GM12878 (cell line): ENCODE measurements at regions not wholly inside any gene's neighbourhood (a gene's known extent, or its start where the extent isn't known, plus 50 kb on each side); places are given as distances from the start of the nearest gene placed in this dataset.

Source experiments
- ATAC-seq: fragments of 200-7000 bp; cut with Tn5 transposase; 3 replicates; pipeline ENCODE4 v1.9.1; 2020; ENCODE audit warnings: mild to moderate bottlenecking, moderate library complexity
- BruUV-seq: library from RNA; stranded (reverse); fragments of 400-500 nt; replicated peaks from 2 replicates; lab custom pipeline; 2021; lab: Mats Ljungman, UMichigan
- CTCF ChIA-PET: fragments of 300-600 bp; sonication (Branson Sonifier 250); formaldehyde crosslinking; extraction: SDS; loops from one replicate; lab custom pipeline; 2021; ENCODE audit warnings: inconsistent platforms; lab: Yijun Ruan, JAX
- POLR2A ChIA-PET: fragments of 350-600 bp; formaldehyde crosslinking; extraction: SDS; loops from one replicate; lab custom pipeline; 2021; ENCODE audit warnings: inconsistent platforms; lab: Charles Lee
- RAD21 ChIA-PET: fragments of 300-600 bp; sonication (Branson Sonifier 250); formaldehyde crosslinking; loops from one replicate; lab custom pipeline; 2023; ENCODE audit warnings: antibody characterized with exemption; ENCODE audit not compliant: unreplicated experiment; lab: Charles Lee
- SMC1A ChIA-PET: fragments of 300-600 bp; sonication (Branson Sonifier 250); formaldehyde crosslinking; loops from one replicate; lab custom pipeline; 2023; ENCODE audit not compliant: unreplicated experiment, uncharacterized antibody; lab: Charles Lee
- DNase-seq: peaks from one replicate; pipeline ENCODE4 v3.0.0-alpha.2; 2011; ENCODE audit warnings: low read depth, low spot score
- FAIRE-seq: peaks from 3 replicates; lab custom pipeline; 2011; peaks lifted over from hg19 to GRCh38; lab: Jason Lieb, UNC
- H2AFZ ChIP-seq: 2 replicates; pipeline ENCODE4 v1.6.0; 2011; ENCODE audit warnings: low read depth, low read length, control low read depth; ENCODE audit not compliant: control insufficient read depth
- H3K27ac ChIP-seq: 2 replicates; pipeline ENCODE4 v1.5.1; 2011; ENCODE audit warnings: control low read depth; ENCODE audit not compliant: control insufficient read depth, insufficient read depth
- H3K27me3 ChIP-seq, 2 experiments: replicated peaks in 1 of 2; 2 replicates each; pipeline versions ENCODE4 v1.6.0 to v1.6.1; 2011; ENCODE audit warnings: low read length in 1 of 2; ENCODE audit not compliant: control insufficient read depth in 2 of 2, insufficient read depth in 2 of 2
- H3K36me3 ChIP-seq, 2 experiments: 2 replicates each; pipeline ENCODE4 v1.5.1; 2011; ENCODE audit warnings: low read length in 1 of 2; ENCODE audit not compliant: control insufficient read depth in 2 of 2, insufficient read depth in 2 of 2
- H3K4me1 ChIP-seq: 2 replicates; pipeline ENCODE4 v1.6.1; 2011; ENCODE audit warnings: mild to moderate bottlenecking, low read length, moderate library complexity, mixed read lengths; ENCODE audit not compliant: control insufficient read depth, insufficient read depth
- H3K4me2 ChIP-seq: 2 replicates; pipeline ENCODE4 v1.6.0; 2011; ENCODE audit warnings: control low read depth; ENCODE audit not compliant: control insufficient read depth, insufficient read depth
- H3K4me3 ChIP-seq: fragments of 200-600 bp; sonication (generic); 2 replicates; pipeline ENCODE4 v1.5.1; 2016
- H3K79me2 ChIP-seq: 2 replicates; pipeline ENCODE4 v1.6.0; 2011; ENCODE audit warnings: low read length; ENCODE audit not compliant: control insufficient read depth, insufficient read depth
- H3K9ac ChIP-seq: 2 replicates; pipeline ENCODE4 v1.8.0; 2011; ENCODE audit warnings: low read length, control low read depth, mixed read lengths; ENCODE audit not compliant: control insufficient read depth, insufficient read depth
- H3K9me3 ChIP-seq: replicated peaks from 3 replicates; pipeline ENCODE4 v1.5.1; 2011; ENCODE audit warnings: mild to moderate bottlenecking, low read length; ENCODE audit not compliant: control insufficient read depth, insufficient read depth
- H4K20me1 ChIP-seq: 2 replicates; pipeline ENCODE4 v1.6.0; 2011; ENCODE audit not compliant: control insufficient read depth, insufficient read depth
- CBX3 ChIP-seq: fragments of 200-600 bp; sonication (generic); IDR thresholded peaks from 2 replicates; pipeline ENCODE4 v1.6.1; 2016; ENCODE audit warnings: low read depth, borderline replicate concordance
- CTCF ChIP-seq, 3 experiments: IDR thresholded peaks in 2 of 3; conservative IDR thresholded peaks in 1 of 3; 2 replicates each; pipeline ENCODE4 v1.5.1; 2011; ENCODE audit warnings: low read depth in 3 of 3, low read length in 3 of 3, mild to moderate bottlenecking in 3 of 3, control low read depth in 2 of 3, moderate library complexity in 2 of 3, inconsistent platforms in 1 of 3, mixed read lengths in 1 of 3; ENCODE audit not compliant: control insufficient read depth in 2 of 3, insufficient read depth in 1 of 3; ENCODE audit errors: extremely low read depth in 1 of 3
- ESRRA ChIP-seq: IDR thresholded peaks from 2 replicates; pipeline ENCODE4 v1.6.1; 2012; ENCODE audit warnings: mild to moderate bottlenecking, low read length, improper control_type of control experiment
- JUNB ChIP-seq: IDR thresholded peaks from 2 replicates; pipeline ENCODE4 v1.6.1; 2016; ENCODE audit warnings: antibody characterized with exemption, mild to moderate bottlenecking
- RAD21 ChIP-seq: IDR thresholded peaks from 2 replicates; pipeline ENCODE4 v1.6.1; 2011; ENCODE audit warnings: mild to moderate bottlenecking, low read depth, low read length, moderate library complexity; ENCODE audit not compliant: insufficient read depth
- SMARCA5 ChIP-seq: fragments of 450-650 bp; IDR thresholded peaks from 2 replicates; pipeline ENCODE4 v1.6.1; 2017; ENCODE audit warnings: mild to moderate bottlenecking
- ZNF24 ChIP-seq: fragments of 450-650 bp; IDR thresholded peaks from 2 replicates; pipeline ENCODE4 v1.6.1; 2017; ENCODE audit warnings: antibody characterized with exemption, mild to moderate bottlenecking
- WGBS: methylation state at CpG from one replicate; pipeline ENCODE4 v1.1.6; 2016; ENCODE audit warnings: low lambda C conversion rate; ENCODE audit not compliant: insufficient replicate concordance, insufficient coverage; ENCODE audit errors: missing lambda C conversion rate; 5-methylcytosine and 5-hydroxymethylcytosine counted together
- in situ Hi-C: fragments of 300-500 bp; cut with MboI; formaldehyde crosslinking; loops from 9 replicates; pipeline ENCODE4 v1.14.3; 2018; ENCODE audit warnings: mixed read lengths
- intact Hi-C: fragments of 100-400 bp; cut with micrococcal nuclease; formaldehyde crosslinking; loops from one replicate; pipeline ENCODE4 v1.14.2; 2022; ENCODE audit not compliant: unreplicated experiment
- TF ChIP-seq, protein P1 (sequence below): fragments of 450-650 bp; IDR thresholded peaks from 2 replicates; pipeline ENCODE4 v1.6.1; 2016; ENCODE audit warnings: mild to moderate bottlenecking
- TF ChIP-seq, protein P2 (sequence below): fragments of 150-350 bp; IDR thresholded peaks from 2 replicates; pipeline ENCODE4 v1.6.1; 2016; ENCODE audit warnings: low read depth, low read length

- TF ChIP-seq, protein P1, sequence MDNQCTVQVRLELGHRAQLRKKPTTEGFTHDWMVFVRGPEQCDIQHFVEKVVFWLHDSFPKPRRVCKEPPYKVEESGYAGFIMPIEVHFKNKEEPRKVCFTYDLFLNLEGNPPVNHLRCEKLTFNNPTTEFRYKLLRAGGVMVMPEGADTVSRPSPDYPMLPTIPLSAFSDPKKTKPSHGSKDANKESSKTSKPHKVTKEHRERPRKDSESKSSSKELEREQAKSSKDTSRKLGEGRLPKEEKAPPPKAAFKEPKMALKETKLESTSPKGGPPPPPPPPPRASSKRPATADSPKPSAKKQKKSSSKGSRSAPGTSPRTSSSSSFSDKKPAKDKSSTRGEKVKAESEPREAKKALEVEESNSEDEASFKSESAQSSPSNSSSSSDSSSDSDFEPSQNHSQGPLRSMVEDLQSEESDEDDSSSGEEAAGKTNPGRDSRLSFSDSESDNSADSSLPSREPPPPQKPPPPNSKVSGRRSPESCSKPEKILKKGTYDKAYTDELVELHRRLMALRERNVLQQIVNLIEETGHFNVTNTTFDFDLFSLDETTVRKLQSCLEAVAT: no peak
- TF ChIP-seq JUNB (no peak), ESRRA (no peak)
Observed at GRCh38 chrX:7711167-7711566, 131.8 kb upstream of the VCX start (continued).

- no peak for DNase-seq
- RAD21 ChIA-PET: no interaction called here
- POLR2A ChIA-PET: interaction anchor here (0.6 kb wide), 1 partner anchor 12 kb away, joined by 3 read pairs; no protein-coding TSS in a partner anchor
Observed at GRCh38 chrX:7709845-7710244, 133.1 kb upstream of the VCX start.

GRCh38 chrX:7706032-7706431, 136.9 kb upstream of the VCX start:
- ChIA-PET POLR2A (no interaction called here), CTCF (interaction anchor here (1.6 kb wide), 1 partner anchor 8 kb away, joined by 5 read pairs; no protein-coding TSS in a partner anchor), SMC1A (interaction anchor here (1.0 to 1.7 kb wide), 2 partner anchors 124 to 514 kb away, joined by 3 to 4 read pairs; no protein-coding TSS in a partner anchor), RAD21 (interaction anchor here (1.5 kb wide), 1 partner anchor 237 kb away, joined by 3 read pairs; no protein-coding TSS in a partner anchor)
- ATAC-seq (no peak), DNase-seq (no peak), FAIRE-seq (no peak)
- intact Hi-C loops: no loop called here
- Histone ChIP-seq H3K27me3 (no peaks in the 10 kb centered on the region), H3K9ac (no peak overlapping the region), H2AFZ (no peak overlapping the region), H3K9me3 (no peaks in the 10 kb centered on the region; the same call in 2 of the 3 replicates), H3K27ac (no peak overlapping the region), H3K4me3 (no peak overlapping the region), H3K4me2 (no peak overlapping the region), H3K4me1 (no peaks in the 10 kb centered on the region), H4K20me1 (no peaks in the 10 kb centered on the region), H3K36me3 (no peaks in the 10 kb centered on the region), H3K79me2 (no peaks in the 10 kb centered on the region)
- in situ Hi-C loops: no loop called here
- BruUV-seq: no TSS peak
- TF ChIP-seq ZNF24 (no peak), CBX3 (no peak), CTCF (IDR thresholded peaks at IDR 0.05 in 2 of 3, conservative IDR thresholded peaks at IDR 0.05 in 1 of 3; ENCODE audit: control insufficient read depth in 2 of 3, extremely low read depth in 1 of 3, insufficient read depth in 1 of 3, low read depth in 3 of 3, low read length in 3 of 3) (peak in 2 of 3 experiments; percentile 6 to 27; a peak in 1 of 6 replicates), RAD21 (peak; percentile 40; the same call in 1 of the 2 replicates)
- TF ChIP-seq, protein P2, sequence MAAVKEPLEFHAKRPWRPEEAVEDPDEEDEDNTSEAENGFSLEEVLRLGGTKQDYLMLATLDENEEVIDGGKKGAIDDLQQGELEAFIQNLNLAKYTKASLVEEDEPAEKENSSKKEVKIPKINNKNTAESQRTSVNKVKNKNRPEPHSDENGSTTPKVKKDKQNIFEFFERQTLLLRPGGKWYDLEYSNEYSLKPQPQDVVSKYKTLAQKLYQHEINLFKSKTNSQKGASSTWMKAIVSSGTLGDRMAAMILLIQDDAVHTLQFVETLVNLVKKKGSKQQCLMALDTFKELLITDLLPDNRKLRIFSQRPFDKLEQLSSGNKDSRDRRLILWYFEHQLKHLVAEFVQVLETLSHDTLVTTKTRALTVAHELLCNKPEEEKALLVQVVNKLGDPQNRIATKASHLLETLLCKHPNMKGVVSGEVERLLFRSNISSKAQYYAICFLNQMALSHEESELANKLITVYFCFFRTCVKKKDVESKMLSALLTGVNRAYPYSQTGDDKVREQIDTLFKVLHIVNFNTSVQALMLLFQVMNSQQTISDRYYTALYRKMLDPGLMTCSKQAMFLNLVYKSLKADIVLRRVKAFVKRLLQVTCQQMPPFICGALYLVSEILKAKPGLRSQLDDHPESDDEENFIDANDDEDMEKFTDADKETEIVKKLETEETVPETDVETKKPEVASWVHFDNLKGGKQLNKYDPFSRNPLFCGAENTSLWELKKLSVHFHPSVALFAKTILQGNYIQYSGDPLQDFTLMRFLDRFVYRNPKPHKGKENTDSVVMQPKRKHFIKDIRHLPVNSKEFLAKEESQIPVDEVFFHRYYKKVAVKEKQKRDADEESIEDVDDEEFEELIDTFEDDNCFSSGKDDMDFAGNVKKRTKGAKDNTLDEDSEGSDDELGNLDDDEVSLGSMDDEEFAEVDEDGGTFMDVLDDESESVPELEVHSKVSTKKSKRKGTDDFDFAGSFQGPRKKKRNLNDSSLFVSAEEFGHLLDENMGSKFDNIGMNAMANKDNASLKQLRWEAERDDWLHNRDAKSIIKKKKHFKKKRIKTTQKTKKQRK: no peak

More at GRCh38 chrX:7709845-7710244, 133.1 kb upstream of the VCX start:
- SMC1A ChIA-PET: no interaction called here
- H3K27me3 ChIP-seq: no peaks in the 10 kb centered on the region
- intact Hi-C loops (no loop called here), in situ Hi-C loops (no loop called here)
- H3K79me2 ChIP-seq: no peaks in the 10 kb centered on the region
- CTCF ChIA-PET: interaction anchor here (1.2 to 2.5 kb wide), 2 partner anchors 11 to 216 kb away, joined by 3 to 12 read pairs; no protein-coding TSS in a partner anchor
- 12% methylated on average over 4 of the region's 4 CpGs for WGBS
- TF ChIP-seq SMARCA5: no peak
- H3K27ac ChIP-seq: no peak overlapping the region
- H3K36me3 ChIP-seq: no peaks in the 10 kb centered on the region
- no peak overlapping the region for H3K9ac ChIP-seq
- no peaks in the 10 kb centered on the region for H4K20me1 ChIP-seq
- BruUV-seq: no TSS peak
- no peak for FAIRE-seq
- ATAC-seq: no peak
- no peaks in the 10 kb centered on the region for H3K4me1 ChIP-seq
- no peak overlapping the region for H3K4me2 ChIP-seq
- H2AFZ ChIP-seq: no peak overlapping the region
- no peaks in the 10 kb centered on the region; the same call in 2 of the 3 replicates for H3K9me3 ChIP-seq
- no peak overlapping the region for H3K4me3 ChIP-seq
